GM18502 (cell line): ENCODE measurements at regions not wholly inside any gene's neighbourhood (a gene's known extent, or its start where the extent isn't known, plus 50 kb on each side); places are given as distances from the start of the nearest gene placed in this dataset.
"Not testable (repeated sequence)": the region's sequence is repeated elsewhere in the genome, so short reads cannot be mapped to it uniquely, and the experiment has no call there.

Experiments
- ATAC-seq: cut with Tn5 transposase; IDR thresholded peaks from one replicate; pipeline ENCODE4 v1.9.1; 2021; ENCODE audit warnings: mild to moderate bottlenecking; ENCODE audit not compliant: unreplicated experiment, poor library complexity

GRCh38 chr14:27315947-27316346 lies 718.1 kb upstream of the NOVA1 start:
- no peak for ATAC-seq

- no peak for ATAC-seq
Measured at GRCh38 chr14:27318774-27319420, 721.1 kb upstream of the NOVA1 start.

GRCh38 chr14:27320261-27320660 lies 722.4 kb upstream of the NOVA1 start:
- no peak for ATAC-seq

GRCh38 chr14:27327095-27327494 lies 729.3 kb upstream of the NOVA1 start:
- no peak for ATAC-seq

GRCh38 chr14:27338012-27338411 lies 740.2 kb upstream of the NOVA1 start:
- ATAC-seq: no peak

GRCh38 chr14:27363036-27363435 lies 765.2 kb upstream of the NOVA1 start:
- not testable (repeated sequence) for ATAC-seq

GRCh38 chr14:27366596-27366995 lies 768.8 kb upstream of the NOVA1 start:
- ATAC-seq: no peak

GRCh38 chr14:27367345-27367744 lies 769.5 kb upstream of the NOVA1 start:
- no peak for ATAC-seq

- ATAC-seq: no peak
Measured at GRCh38 chr14:27370074-27370473, 772.2 kb upstream of the NOVA1 start.

GRCh38 chr14:27370775-27371174 lies 772.9 kb upstream of the NOVA1 start:
- ATAC-seq: no peak

- no peak for ATAC-seq
Measured at GRCh38 chr14:27371209-27371608, 773.4 kb upstream of the NOVA1 start.

- no peak for ATAC-seq
Measured at GRCh38 chr14:27371868-27372267, 774.0 kb upstream of the NOVA1 start.

- no peak for ATAC-seq
Measured at GRCh38 chr14:27372771-27373170, 774.9 kb upstream of the NOVA1 start.

GRCh38 chr14:27384124-27384523 lies 786.3 kb upstream of the NOVA1 start:
- ATAC-seq: no peak

- no peak for ATAC-seq
Measured at GRCh38 chr14:27386391-27386790, 788.6 kb upstream of the NOVA1 start.

- no peak for ATAC-seq
Measured at GRCh38 chr14:27387463-27387862, 789.6 kb upstream of the NOVA1 start.

- ATAC-seq: no peak
Measured at GRCh38 chr14:27389402-27389801, 791.6 kb upstream of the NOVA1 start.

- no peak for ATAC-seq
Measured at GRCh38 chr14:27390155-27390554, 792.3 kb upstream of the NOVA1 start.

GRCh38 chr14:27391331-27391730 lies 793.5 kb upstream of the NOVA1 start:
- no peak for ATAC-seq

- no peak for ATAC-seq
Measured at GRCh38 chr14:27392153-27392552, 794.3 kb upstream of the NOVA1 start.

GRCh38 chr14:27409944-27410343 lies 812.1 kb upstream of the NOVA1 start:
- no peak for ATAC-seq

- no peak for ATAC-seq
Measured at GRCh38 chr14:27410981-27411380, 813.1 kb upstream of the NOVA1 start.

GRCh38 chr14:27427796-27428195 lies 830.0 kb upstream of the NOVA1 start:
- ATAC-seq: no peak
